ENCODE measurements at regions not wholly inside any gene's neighbourhood (a gene's known extent, or its start where the extent isn't known, plus 50 kb on each side); places are given as distances from the start of the nearest gene placed in this dataset.

DNA sequence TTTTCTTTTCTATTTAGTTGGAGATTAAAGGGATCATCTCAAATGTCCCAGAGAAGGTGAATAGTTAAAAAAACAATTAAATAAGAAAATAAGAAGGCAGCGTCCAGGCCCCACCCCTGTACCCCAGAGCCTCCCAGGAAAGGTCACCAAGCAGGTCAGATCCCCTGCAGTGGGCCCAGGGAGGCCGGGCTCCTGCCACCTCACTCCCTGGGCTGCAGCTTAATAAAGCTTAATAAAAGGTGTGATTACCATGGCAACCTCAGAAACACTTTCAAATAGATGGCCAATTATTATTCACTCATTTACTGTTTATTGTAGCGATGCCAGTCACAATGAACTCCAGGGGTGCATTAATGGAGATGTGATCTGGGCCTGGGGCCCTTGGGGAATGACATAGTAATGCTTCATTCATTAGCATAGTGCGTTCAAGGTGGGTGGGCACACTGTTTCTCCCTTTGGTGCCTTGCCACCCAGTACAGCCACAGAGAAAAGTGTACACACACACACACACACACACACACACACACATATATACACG is 386.2 kb downstream of the CADM1 start:
- TF ChIP-seq, protein P1, sequence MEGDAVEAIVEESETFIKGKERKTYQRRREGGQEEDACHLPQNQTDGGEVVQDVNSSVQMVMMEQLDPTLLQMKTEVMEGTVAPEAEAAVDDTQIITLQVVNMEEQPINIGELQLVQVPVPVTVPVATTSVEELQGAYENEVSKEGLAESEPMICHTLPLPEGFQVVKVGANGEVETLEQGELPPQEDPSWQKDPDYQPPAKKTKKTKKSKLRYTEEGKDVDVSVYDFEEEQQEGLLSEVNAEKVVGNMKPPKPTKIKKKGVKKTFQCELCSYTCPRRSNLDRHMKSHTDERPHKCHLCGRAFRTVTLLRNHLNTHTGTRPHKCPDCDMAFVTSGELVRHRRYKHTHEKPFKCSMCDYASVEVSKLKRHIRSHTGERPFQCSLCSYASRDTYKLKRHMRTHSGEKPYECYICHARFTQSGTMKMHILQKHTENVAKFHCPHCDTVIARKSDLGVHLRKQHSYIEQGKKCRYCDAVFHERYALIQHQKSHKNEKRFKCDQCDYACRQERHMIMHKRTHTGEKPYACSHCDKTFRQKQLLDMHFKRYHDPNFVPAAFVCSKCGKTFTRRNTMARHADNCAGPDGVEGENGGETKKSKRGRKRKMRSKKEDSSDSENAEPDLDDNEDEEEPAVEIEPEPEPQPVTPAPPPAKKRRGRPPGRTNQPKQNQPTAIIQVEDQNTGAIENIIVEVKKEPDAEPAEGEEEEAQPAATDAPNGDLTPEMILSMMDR (IDR thresholded peaks at IDR 0.05; ENCODE audit: low read depth, low read length, missing input control): no peak
- TF ChIP-seq NR2F2 (IDR thresholded peaks at IDR 0.05) (no peak), EGR1 (IDR thresholded peaks at IDR 0.05; ENCODE audit: low read depth in 2 of 2) (no peak), TAF1 (conservative IDR thresholded peaks at IDR 0.05) (no peak)
- TF ChIP-seq, protein P2, sequence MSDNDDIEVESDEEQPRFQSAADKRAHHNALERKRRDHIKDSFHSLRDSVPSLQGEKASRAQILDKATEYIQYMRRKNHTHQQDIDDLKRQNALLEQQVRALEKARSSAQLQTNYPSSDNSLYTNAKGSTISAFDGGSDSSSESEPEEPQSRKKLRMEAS (IDR thresholded peaks at IDR 0.05): no peak
